ENCODE measurements at regions not wholly inside any gene's neighbourhood (a gene's known extent, or its start where the extent isn't known, plus 50 kb on each side); places are given as distances from the start of the nearest gene placed in this dataset.

DNA sequence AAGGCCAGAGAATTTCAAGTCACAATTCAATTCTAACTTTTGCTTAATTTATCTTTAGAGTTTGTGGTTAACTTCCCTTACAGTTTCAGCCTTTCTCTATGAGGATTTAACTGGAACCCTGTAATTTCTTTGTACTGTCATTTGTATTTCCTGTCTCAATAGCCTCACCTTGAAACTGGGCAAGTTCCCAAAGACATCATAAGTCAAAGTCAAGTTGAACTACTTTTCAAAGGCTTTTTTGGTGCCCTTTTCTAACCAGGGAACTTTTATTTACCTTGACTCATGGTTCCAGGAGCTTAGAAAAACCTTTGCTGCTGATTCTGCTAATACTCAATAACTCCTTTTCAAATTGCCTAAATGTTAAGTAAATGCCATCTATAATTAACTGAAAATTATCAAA, 200.8 kb upstream of the KRR1 start:
- TF ChIP-seq, protein P1, sequence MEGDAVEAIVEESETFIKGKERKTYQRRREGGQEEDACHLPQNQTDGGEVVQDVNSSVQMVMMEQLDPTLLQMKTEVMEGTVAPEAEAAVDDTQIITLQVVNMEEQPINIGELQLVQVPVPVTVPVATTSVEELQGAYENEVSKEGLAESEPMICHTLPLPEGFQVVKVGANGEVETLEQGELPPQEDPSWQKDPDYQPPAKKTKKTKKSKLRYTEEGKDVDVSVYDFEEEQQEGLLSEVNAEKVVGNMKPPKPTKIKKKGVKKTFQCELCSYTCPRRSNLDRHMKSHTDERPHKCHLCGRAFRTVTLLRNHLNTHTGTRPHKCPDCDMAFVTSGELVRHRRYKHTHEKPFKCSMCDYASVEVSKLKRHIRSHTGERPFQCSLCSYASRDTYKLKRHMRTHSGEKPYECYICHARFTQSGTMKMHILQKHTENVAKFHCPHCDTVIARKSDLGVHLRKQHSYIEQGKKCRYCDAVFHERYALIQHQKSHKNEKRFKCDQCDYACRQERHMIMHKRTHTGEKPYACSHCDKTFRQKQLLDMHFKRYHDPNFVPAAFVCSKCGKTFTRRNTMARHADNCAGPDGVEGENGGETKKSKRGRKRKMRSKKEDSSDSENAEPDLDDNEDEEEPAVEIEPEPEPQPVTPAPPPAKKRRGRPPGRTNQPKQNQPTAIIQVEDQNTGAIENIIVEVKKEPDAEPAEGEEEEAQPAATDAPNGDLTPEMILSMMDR (IDR thresholded peaks at IDR 0.05), result no peak
- no peak for TF ChIP-seq EZH2 (IDR thresholded peaks at IDR 0.05)
